NOMO-1 treated with dmso at 0.1 percent for 144 hours (cell line): ENCODE measurements at regions not wholly inside any gene's neighbourhood (a gene's known extent, or its start where the extent isn't known, plus 50 kb on each side); places are given as distances from the start of the nearest gene placed in this dataset.

ENCODE experiments used
- DNase-seq: peaks from one replicate; lab custom pipeline; 2025; ENCODE audit not compliant: unreplicated experiment; lab: John Stamatoyannopoulos, UW

DNA sequence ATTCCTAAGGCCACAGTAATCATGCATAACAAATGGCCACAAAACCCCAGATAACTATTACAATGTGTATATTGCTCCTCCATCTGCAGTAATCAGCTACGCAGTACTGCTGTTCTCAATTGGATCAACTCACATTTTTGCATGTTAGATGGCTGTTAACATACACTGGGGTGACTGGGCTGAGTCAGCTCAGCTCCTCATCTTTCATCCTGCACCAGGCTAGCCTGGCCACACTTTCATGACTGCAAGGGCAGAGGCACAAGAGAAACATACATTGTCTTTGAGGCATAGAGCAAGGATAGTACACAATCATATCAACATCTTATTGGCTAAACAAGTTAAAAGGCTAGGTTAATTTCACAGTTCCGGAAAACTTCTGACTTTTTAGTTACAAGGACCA lies 306.6 kb downstream of the SLC6A15 start:
- no peak for DNase-seq

DNA sequence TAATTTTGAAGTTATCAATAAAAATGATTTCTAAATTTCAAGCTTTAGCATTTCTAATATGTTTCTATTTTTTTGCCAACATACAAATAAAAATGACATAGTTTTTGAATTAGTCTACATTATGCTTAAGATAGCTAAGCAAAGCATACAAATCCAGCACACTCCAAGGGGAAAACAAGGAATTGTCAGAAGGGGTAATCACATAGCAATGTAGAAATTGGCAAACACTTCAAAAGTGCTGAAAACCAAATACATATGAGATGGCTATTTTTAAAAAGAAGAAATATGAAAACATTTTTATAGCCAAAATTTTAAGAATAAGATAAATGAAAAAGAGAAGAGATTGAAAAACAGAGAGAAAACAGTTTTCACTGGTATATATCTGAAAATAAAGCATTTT lies 308.0 kb downstream of the SLC6A15 start:
- DNase-seq = no peak

DNA sequence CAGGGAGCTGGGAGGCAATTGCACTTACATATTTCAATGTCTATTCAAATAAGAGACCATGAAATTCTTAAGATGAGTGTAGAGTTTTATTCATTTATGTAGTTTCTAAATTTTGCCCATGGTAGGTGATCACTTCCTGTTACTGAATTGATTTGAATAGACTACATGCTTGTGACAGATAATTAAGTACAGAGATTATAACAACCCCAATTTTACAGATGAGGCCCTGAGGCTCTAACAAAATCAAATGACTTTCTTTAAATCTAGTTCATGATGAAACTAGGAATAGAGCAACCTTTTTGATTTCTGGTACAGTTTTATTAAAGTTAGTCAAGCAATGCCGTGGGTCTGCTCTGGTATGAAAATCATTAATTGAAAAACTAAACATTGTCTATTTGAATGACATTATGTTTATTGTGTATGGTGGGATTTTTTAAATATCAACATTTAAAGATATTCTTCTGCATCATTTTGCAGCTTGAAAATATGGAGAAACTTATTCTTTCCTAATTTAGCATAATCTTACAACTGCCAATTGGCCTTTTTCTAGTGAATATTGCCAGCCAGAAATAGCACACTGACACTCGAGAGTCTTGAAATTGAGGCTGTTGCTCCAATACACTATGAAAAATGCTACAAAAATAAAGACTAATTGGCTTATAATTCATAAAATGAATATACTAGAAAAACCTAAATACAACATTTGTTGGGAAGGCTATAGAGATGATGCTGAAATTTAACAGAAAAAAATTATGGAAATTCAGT lies 308.9 kb downstream of the SLC6A15 start:
- no peak for DNase-seq

DNA sequence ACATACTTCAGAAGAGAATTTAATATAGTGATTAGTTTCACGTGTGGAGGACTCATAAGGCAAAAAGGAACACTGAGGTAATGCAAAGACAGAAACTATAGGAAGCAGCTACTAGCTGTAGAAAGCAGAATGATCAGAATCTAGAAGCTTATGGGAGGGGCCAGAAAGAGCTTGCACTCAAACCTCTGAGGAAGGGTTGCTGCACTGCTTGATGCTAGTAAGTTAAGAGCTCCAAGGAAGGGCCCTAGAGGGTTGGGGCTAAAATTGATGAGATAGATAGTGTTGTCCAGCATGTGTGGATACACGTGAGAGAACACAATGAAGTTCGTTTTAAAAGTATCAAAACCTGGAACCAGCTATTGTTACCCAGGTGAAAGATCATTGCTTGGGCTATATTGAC lies 311.1 kb downstream of the SLC6A15 start:
- no peak for DNase-seq

DNA sequence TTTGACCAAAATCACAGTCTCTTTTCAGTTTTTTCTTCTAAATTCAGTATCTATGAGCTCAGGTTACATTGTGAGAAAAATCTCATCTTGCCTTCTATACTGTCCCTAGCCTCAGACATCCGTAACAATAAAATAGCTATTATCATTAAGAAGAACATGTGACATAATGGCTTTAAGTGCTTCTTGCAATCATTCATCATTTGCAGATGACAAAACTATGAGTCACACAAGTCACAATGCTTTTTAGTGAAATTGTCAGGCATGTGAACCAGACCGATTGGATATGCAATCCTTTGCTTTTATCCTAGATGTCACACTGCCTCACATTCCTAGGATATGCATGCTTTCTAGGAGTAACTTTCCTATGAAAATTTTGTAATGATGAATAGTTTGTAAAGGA lies 313.1 kb downstream of the SLC6A15 start:
- DNase-seq = no peak

DNA sequence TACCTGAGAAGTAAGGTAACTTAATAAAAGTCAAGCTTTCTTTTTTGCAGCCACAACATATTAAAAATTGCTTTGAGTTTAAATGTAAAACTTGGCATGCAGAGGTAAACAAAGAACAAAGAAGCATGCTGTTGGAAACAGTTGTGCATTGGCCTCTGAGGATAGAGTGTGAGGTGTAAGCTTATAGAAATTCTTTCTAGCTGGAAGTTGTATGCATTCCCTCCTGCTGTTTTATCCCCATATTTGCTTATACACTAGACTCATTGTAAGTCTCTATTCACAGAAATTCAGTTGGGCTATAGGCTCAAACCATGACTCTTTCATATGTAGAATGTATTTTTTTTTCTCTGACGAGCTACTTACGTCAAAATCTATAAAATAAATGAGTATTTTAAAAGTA lies 316.3 kb downstream of the SLC6A15 start:
- no peak for DNase-seq

DNA sequence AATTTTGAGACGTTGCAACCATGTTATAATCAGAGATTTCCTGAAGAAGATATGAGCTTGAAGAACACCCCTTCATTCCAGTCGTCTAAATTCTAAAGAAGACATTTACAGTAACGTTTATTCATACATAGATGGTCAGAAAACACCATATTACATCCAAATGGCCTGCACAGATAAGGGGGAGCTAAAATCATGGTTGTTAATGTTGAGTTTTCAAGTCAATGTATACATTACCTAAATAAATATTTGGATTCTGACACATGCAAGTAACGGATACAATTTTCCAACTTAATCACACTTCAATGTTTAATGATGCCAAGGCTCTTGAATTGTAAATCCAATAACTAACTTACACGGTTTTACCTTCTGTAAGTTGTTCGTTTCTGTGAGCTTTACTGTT lies 318.4 kb downstream of the SLC6A15 start:
- no peak for DNase-seq

DNA sequence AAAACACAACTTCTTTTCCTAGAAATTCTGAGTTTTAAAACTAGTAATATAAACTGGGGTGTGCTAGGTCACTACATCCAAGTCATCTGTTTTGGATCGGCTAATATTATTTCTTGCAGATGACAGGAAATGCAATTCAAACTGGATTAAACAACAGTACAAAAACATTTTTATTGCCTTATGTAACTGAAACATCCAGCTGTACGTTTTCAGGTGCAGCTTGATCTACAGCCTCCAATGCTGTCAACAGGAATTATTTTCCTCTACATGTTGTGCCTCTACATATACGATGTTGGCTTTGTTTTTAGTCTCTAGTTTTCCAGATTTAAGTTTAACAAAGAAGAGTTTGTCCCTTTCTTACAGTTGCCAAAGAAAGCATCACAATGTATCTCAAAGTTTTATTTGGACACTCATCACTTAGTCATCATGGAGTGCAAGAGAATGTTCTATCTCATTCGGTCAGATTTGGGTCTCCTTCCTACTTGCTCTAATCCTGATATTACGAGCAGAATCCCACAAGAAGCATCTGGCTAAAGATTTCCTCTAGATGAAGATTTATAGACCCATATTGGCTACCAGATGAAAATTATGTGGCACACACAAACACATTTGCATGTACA lies 326.7 kb downstream of the SLC6A15 start:
- DNase-seq = no peak

DNA sequence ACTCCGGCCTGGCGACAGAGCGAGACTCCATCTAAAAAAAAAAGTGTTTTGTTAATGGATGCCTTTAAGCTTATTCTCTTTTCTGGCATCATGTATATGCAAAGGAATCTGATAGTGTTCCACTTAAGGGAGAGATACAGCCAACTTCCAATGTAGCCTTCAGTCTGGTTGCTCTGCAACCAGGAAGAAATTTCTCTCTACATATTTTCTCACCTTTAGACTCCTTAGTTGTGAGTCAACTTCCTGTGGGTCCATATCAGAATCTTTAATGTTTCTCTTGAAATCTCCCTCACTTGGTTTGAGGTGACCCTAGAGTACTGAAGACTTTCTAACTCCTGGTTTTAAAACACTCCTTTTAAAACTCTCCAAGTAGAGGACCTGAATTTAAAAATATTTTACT lies 340.4 kb downstream of the SLC6A15 start:
- no peak for DNase-seq

DNA sequence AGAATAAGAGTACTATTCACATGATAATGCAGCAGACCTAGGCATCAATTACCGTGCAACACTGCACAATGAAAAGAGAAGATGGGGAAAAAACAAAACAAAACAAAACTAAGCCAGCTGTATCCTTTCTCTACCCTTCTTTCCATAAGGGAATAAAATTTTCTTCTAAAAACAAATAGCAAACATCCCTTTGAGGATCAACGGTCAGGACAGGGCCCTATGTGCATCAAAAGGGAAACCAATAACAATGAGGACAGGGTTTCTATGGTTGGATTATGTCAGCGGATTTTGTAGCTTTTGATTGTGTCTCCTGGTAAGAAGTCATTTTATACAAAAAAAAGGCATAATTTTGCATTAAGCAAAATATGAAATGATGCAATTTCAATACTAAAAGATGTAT lies 350.3 kb downstream of the SLC6A15 start:
- no peak for DNase-seq

DNA sequence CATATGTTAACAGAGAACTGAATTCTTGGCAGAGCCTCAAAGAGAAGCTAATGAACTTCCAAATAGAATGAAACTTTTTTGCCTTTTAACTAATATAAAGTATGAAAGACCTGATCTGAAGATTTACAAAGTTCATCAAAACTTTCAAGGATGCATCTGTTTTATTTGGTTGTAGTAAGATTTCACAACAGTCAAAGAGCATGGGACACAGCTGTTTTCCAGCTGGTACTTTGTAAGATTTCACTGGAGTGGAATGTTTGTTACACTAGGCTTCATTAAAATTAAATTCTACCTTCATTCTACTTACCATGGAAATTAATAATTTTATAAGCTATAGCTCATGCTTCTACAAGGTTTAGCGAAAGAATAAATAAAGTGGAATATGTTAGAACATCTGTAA lies 351.2 kb downstream of the SLC6A15 start:
- no peak for DNase-seq

DNA sequence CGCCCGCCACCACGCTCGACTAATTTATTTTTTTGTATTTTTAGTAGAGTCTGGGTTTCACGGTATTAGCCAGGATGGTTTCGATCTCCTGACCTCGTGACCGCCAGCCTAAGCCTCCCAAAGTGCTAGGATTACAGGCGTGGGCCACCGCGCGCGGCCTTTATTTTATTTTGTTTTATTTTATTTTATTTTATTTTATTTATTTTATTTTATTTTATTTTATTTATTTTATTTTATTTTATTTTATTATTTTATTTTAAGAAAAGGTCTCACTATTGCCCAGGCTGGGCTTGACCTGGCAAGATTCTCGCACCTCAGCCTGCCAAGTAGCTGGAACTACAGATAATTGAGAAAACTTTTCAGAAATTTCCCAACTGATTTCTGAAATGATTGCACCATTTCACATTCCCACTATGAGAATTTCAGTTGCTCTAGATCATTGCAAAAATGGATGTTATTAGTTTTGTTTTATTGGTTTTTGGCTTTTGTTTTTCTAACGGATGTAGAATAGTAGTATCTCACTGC lies 358.3 kb downstream of the SLC6A15 start:
- DNase-seq = no peak

DNA sequence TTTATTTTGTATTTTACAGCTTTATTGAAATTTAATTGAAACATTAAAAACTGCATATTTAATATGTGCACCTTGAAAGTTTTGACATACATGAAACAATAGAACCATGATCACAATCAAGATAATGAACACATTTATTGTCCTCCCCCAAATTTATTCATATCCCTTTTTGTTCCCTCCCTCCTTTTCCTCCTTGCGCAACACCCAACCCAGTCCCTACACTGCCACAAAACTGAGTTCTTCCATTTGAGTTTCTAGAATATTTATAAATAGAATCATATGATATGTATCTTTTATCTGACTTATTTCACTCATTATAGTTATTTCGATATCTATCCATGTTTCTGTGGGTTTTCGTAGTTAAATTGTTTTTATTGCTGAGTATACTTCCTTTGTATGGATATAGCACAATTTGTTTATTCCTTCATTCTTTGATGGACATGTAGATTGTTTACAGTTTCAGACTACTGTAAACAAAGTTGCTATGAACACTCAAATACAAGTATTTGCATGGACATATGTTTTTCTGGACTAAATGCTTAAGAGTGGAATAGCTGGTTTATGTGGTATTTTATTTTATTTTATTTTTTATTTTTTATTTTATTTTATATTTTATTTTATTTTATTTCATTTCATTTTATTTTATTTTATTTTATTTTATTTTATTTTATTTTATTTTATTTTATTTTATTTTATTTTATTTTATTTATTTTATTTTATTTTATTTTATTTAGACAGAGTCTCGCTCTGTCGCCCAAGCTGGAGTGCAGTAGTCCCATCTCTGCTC lies 359.1 kb downstream of the SLC6A15 start:
- DNase-seq = no peak

DNA sequence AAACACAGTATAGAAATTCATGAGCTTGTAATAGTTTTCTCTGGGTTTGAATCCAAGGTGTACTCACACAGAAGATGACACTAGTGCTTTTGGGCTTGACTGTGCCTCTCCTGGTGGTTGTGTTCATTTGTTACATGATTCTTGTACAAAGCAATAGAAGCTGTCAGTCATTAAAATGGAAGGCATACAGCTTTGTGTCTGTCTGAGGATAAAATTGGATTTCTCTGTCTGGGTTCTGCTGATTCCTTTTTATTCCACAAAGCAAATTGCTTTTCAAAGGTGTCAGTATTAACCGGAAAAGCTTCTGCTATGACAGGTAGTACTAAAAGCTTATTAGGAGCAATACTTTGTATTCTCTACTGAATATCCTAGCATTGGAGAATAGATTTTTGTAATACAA lies 361.2 kb downstream of the SLC6A15 start:
- DNase-seq = no peak

DNA sequence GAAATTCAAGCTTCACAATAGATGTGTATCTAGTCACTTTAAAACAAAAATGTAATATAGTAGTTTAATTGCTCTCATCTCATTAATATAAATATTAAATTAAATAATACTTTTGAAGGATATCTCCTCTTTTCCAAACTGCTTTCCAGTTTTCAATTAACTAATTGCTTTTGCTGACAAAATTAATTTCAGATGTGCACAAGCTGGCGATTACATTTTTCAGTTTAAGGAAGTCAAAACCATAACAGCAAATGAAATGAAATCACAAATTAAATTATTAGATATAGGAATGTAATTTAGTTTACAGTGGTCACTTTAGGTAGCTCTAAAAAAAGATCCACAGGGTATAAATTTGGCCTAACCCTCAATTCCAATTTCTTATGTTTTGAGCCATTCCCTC lies 362.1 kb downstream of the SLC6A15 start:
- DNase-seq = no peak

DNA sequence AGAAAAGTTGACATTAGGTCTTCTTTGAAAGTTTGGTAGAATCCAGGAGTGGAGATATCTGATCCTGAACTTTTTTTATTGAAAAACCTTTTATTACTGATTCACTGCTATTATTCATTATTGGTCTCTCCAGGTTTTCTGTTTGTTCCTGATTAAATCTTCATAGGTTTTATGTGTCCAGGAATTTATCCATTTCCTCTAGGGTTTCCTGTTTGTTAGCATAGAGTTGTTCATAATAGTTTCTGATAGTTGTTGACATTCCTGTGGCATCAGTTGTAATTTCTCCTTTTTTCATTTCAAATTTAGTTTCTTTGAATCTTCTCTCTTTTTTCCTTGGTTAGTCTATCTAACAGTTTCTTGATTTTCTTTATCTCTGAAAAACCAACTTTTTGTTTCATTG lies 370.3 kb downstream of the SLC6A15 start:
- no peak for DNase-seq

DNA sequence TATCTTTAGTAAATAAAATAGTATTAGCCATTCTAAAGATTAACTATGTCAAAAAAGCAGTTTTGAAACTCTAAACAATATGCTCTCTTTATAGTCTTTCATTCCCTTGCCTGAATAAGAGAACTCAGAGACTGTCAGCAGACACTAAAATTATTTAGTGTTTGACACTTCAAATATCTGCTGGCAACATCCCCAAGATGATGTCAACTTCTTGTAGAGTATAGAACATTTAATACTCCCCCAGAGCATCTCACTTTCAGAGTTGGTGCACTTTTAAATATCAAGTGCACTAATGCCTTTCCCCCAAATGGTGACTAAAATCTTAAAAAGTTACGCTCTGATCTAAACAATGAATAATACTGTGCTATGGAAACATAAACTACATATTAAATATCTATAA lies 374.9 kb downstream of the SLC6A15 start:
- no peak for DNase-seq

DNA sequence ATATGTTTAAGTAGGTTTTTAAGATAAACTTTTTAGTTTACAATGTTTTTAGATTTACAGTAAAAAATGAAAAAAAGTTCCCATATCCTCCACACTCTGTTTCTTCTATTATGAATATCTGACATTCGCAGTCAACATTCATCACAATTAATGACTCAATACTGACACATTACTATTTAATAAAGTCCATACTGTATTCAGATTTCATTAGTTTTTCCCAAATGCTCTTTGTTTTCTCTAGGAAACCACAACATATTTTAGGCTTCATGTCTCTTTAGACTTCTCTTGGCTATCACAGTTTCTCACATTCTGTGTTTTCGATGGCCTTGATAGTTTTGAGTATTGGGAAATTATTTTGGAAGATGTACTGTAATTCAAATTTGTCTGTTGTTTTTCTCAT lies 399.8 kb downstream of the SLC6A15 start:
- DNase-seq = no peak

DNA sequence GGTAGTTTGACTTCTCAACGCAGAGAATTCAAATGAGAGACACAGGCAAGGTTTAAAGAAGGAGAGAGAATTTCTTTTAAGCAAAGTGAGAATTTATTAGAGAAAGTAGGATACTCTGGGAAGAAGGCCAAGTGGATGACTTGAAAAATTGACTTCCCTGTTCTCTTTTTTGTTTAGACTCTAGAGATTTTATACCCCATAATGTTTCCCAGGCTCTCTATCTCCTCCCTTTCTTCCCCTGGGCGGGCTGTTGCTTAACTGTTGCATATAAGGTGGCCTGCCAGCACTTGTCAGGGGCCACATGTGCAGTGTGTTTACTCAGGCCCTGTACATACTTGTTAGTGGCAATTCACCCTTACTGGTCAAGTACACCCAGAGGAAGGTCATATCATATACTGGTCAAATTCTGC lies 403.7 kb downstream of the SLC6A15 start:
- DNase-seq = no peak

DNA sequence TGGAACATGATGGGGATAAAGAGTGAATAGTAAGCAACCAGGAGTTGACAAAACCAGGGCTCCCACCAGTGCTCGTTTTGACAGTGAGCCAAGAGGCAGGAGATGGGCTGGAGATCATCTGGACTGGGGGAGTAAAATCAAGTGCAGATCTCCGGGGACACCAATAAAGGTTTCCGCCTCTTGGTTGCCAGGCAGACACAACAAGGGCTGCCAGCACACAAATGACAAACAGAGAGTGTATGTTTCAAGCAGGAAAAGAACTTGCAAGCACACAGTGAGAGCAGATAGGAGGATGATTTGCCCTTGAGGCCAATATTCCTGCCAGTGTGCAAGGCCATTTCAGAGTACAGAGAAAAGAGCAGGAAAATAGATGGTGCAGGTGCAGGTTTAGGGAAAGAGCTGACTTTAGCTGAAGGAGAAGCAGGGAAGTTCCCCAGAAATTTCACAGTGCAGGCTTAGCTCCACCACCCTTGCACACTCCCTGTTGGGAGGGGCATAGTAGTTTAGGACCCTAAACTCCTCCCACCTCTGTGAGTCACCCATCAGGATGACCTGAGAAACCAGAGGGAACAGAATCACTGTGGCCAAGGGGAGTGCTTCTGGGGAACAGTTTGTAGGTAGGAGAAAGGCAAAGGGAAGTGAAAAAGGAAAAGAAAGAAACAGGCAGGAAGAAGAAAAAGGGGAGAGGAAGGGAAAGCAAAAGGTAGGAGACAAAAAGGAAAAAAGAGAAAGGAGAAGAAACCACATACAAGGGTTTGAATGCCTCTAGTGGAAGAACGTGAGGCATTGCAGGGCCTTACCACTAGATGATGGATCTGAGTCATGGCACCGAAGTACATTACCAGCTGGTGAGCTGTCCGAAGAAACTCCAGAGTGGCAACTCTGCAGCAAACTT lies 404.4 kb downstream of the SLC6A15 start:
- DNase-seq = peak; percentile 1

DNA sequence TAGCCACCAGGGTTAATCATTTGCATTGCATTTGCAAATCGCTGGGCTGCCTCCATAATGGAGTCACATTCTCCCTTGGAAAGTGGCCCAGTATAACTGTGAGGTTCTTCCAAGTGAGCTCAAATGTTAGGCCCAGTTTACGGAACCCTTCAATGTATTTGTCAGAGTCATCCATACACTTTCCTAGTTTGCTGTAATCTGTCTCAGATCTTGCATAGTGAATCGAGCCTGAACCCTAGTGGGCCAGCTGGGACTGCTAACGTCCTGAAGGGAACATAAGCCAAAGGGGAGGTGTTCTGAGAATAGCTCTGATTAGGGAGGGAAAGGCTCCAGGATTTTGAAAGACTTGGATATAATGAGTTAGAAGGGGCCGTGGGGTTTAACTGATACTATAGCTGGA lies 406.3 kb downstream of the SLC6A15 start:
- DNase-seq = no peak
